ENCODE measurements at regions not wholly inside any gene's neighbourhood (a gene's known extent, or its start where the extent isn't known, plus 50 kb on each side); places are given as distances from the start of the nearest gene placed in this dataset.

DNA sequence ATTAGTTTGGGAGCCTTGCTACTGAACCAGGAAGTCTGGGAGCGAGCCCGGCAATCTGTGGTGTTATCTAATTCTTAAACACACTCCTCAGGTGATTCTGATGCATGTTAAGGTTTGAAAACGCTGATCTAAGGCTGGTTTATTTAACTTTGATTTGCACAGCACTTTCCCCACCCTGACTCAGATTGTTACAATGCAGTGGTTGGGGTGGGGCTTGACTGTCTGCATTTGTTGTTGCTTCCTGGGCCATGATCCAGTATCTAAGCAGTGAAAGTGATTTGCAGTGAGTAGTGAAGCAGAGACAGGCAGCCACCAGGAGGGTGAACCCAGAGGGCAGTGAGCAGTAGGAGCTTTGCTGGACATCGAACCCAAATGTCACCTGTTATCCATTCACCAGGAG lies 81.6 kb upstream of the ARGLU1 start:
- TF ChIP-seq, protein P1, sequence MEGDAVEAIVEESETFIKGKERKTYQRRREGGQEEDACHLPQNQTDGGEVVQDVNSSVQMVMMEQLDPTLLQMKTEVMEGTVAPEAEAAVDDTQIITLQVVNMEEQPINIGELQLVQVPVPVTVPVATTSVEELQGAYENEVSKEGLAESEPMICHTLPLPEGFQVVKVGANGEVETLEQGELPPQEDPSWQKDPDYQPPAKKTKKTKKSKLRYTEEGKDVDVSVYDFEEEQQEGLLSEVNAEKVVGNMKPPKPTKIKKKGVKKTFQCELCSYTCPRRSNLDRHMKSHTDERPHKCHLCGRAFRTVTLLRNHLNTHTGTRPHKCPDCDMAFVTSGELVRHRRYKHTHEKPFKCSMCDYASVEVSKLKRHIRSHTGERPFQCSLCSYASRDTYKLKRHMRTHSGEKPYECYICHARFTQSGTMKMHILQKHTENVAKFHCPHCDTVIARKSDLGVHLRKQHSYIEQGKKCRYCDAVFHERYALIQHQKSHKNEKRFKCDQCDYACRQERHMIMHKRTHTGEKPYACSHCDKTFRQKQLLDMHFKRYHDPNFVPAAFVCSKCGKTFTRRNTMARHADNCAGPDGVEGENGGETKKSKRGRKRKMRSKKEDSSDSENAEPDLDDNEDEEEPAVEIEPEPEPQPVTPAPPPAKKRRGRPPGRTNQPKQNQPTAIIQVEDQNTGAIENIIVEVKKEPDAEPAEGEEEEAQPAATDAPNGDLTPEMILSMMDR (IDR thresholded peaks at IDR 0.05) = no peak
- TF ChIP-seq POLR2A (IDR thresholded peaks at IDR 0.05; ENCODE audit: low read depth) = no peak
